Sigmoid colon (tissue), 3 donors: ENCODE measurements at regions not wholly inside any gene's neighbourhood (a gene's known extent, or its start where the extent isn't known, plus 50 kb on each side); places are given as distances from the start of the nearest gene placed in this dataset.

Experiments
- POLR2A ChIP-seq, 2 donors: fragments of 450-650 bp; IDR thresholded peaks; one replicate each; pipeline ENCODE4 v1.6.1; 2016; ENCODE audit warnings: antibody characterized with exemption in 2 of 2, mild to moderate bottlenecking in 2 of 2, moderate library complexity in 2 of 2
- TF ChIP-seq, protein P1 (sequence below), 4 experiments: fragments of 450-650 bp in 3 of 4; fragments of 200-600 bp in 1 of 4; IDR thresholded peaks; one replicate each; pipeline ENCODE4 v1.5.1; 2016 to 2019; ENCODE audit warnings: antibody characterized with exemption in 4 of 4, mild to moderate bottlenecking in 3 of 4, moderate library complexity in 2 of 4

DNA sequence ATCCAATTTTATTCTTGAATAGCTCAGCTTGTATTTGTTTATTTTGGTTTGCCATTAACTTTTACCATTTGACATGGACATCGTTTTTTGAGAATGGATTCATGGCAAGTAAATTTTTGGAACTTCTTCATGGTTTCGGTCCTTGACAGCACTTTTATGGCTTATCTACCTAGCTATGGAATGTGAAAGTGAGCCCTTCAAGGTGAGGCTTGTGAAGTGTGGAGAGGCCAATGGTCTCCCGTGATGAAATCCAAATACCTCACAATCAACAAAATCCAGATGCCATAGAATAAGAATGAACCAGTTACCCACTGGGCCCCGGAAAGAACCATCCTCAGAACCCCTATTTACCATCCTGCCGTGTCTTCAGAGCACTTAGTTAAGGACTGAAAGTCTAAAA, 978.8 kb downstream of the FSCB start:
- no peak for TF ChIP-seq POLR2A (IDR thresholded peaks at IDR 0.05)
- TF ChIP-seq, protein P1, sequence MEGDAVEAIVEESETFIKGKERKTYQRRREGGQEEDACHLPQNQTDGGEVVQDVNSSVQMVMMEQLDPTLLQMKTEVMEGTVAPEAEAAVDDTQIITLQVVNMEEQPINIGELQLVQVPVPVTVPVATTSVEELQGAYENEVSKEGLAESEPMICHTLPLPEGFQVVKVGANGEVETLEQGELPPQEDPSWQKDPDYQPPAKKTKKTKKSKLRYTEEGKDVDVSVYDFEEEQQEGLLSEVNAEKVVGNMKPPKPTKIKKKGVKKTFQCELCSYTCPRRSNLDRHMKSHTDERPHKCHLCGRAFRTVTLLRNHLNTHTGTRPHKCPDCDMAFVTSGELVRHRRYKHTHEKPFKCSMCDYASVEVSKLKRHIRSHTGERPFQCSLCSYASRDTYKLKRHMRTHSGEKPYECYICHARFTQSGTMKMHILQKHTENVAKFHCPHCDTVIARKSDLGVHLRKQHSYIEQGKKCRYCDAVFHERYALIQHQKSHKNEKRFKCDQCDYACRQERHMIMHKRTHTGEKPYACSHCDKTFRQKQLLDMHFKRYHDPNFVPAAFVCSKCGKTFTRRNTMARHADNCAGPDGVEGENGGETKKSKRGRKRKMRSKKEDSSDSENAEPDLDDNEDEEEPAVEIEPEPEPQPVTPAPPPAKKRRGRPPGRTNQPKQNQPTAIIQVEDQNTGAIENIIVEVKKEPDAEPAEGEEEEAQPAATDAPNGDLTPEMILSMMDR (IDR thresholded peaks at IDR 0.05) = no peak
